WI38 (cell line): ENCODE measurements at regions not wholly inside any gene's neighbourhood (a gene's known extent, or its start where the extent isn't known, plus 50 kb on each side); places are given as distances from the start of the nearest gene placed in this dataset.

ENCODE experiments used
- H3K4me3 ChIP-seq: 2 replicates; pipeline ENCODE4 v1.5.1; 2011; ENCODE audit warnings: low read depth, mild to moderate bottlenecking, control low read depth, low read length
- CTCF ChIP-seq: IDR thresholded peaks from 2 replicates; pipeline ENCODE4 v1.5.1; 2012; ENCODE audit warnings: low read depth, mild to moderate bottlenecking, control low read depth, low read length

GRCh38 chr13:48923376-48923775, 52.3 kb upstream of the FNDC3A start:
- no peak overlapping the region for H3K4me3 ChIP-seq
- TF ChIP-seq CTCF, result no peak

- TF ChIP-seq CTCF, result no peak
Measured at GRCh38 chr13:48925001-48925400, 50.7 kb upstream of the FNDC3A start.

More at GRCh38 chr13:48925001-48925400, 50.7 kb upstream of the FNDC3A start:
- H3K4me3 ChIP-seq, result no peak overlapping the region
